ENCODE measurements at regions not wholly inside any gene's neighbourhood (a gene's known extent, or its start where the extent isn't known, plus 50 kb on each side); places are given as distances from the start of the nearest gene placed in this dataset.

GRCh38 chr2:217573571-217573970, 429.2 kb downstream of the TNS1 start:
- no peak for DNase-seq

GRCh38 chr2:217570394-217570793, 432.4 kb downstream of the TNS1 start:
- no peak for DNase-seq

GRCh38 chr2:217568289-217568971, 434.4 kb downstream of the TNS1 start:
- no peak for DNase-seq

GRCh38 chr2:217563565-217563964, 439.2 kb downstream of the TNS1 start:
- no peak for DNase-seq

GRCh38 chr2:217562871-217563480, 439.8 kb downstream of the TNS1 start:
- no peak for DNase-seq

GRCh38 chr2:217559084-217559483, 443.7 kb downstream of the TNS1 start:
- DNase-seq, result no peak

- no peak for DNase-seq
Measured at GRCh38 chr2:217555081-217555876, 447.5 kb downstream of the TNS1 start.

GRCh38 chr2:217553679-217554078, 449.1 kb downstream of the TNS1 start:
- DNase-seq, result no peak

- no peak for DNase-seq
Measured at GRCh38 chr2:217553202-217553601, 449.6 kb downstream of the TNS1 start.

GRCh38 chr2:217552081-217552480, 450.7 kb downstream of the TNS1 start:
- DNase-seq, result no peak

GRCh38 chr2:217551252-217551899, 451.4 kb downstream of the TNS1 start:
- no peak for DNase-seq

GRCh38 chr2:217539126-217539525, 463.7 kb downstream of the TNS1 start:
- DNase-seq, result no peak

- DNase-seq, result no peak
Measured at GRCh38 chr2:217538719-217539118, 464.1 kb downstream of the TNS1 start.

- no peak for DNase-seq
Measured at GRCh38 chr2:217535957-217536708, 466.7 kb downstream of the TNS1 start.

GRCh38 chr2:217530392-217531090, 472.3 kb downstream of the TNS1 start:
- DNase-seq, result no peak

GRCh38 chr2:217529271-217529670, 473.5 kb downstream of the TNS1 start:
- DNase-seq, result no peak

GRCh38 chr2:217527590-217528202, 475.1 kb downstream of the TNS1 start:
- DNase-seq, result no peak

GRCh38 chr2:217525076-217525475, 477.7 kb downstream of the TNS1 start:
- no peak for DNase-seq

- no peak for DNase-seq
Measured at GRCh38 chr2:217523286-217523685, 479.5 kb downstream of the TNS1 start.

- DNase-seq, result no peak
Measured at GRCh38 chr2:217521820-217522219, 481.0 kb downstream of the TNS1 start.

GRCh38 chr2:217520356-217521010, 482.3 kb downstream of the TNS1 start:
- no peak for DNase-seq
